Fibroblast of skin of left biceps (primary cell): ENCODE measurements at regions not wholly inside any gene's neighbourhood (a gene's known extent, or its start where the extent isn't known, plus 50 kb on each side); places are given as distances from the start of the nearest gene placed in this dataset.

ENCODE experiments used
- DNase-seq, 2 experiments: peaks; one replicate each; pipeline ENCODE4 v3.0.0-alpha.2; 2013; ENCODE audit warnings: low read depth in 2 of 2

- no peak for DNase-seq
Measured at GRCh38 chr3:105923140-105923539, 54.3 kb upstream of the CBLB start.

GRCh38 chr3:105927741-105928140 is 58.9 kb upstream of the CBLB start:
- DNase-seq: no peak

GRCh38 chr3:105930733-105931132 is 61.9 kb upstream of the CBLB start:
- DNase-seq: no peak

- no peak for DNase-seq
Measured at GRCh38 chr3:105931500-105931899, 62.7 kb upstream of the CBLB start.

GRCh38 chr3:105933871-105934270 is 65.1 kb upstream of the CBLB start:
- peak in 1 of 2 experiments; percentile 22 for DNase-seq

- DNase-seq: peak in 1 of 2 experiments; percentile 33
Measured at GRCh38 chr3:105938101-105938500, 69.3 kb upstream of the CBLB start.

GRCh38 chr3:105938806-105939205 is 70.0 kb upstream of the CBLB start:
- DNase-seq: no peak

GRCh38 chr3:105944276-105944675 is 75.5 kb upstream of the CBLB start:
- peak in 1 of 2 experiments; percentile 42 for DNase-seq

- no peak for DNase-seq
Measured at GRCh38 chr3:105944721-105945120, 75.9 kb upstream of the CBLB start.

- no peak for DNase-seq
Measured at GRCh38 chr3:105948101-105948500, 79.3 kb upstream of the CBLB start.

- DNase-seq: no peak
Measured at GRCh38 chr3:105950881-105951600, 82.2 kb upstream of the CBLB start.

- DNase-seq: no peak
Measured at GRCh38 chr3:105953831-105954230, 85.0 kb upstream of the CBLB start.

GRCh38 chr3:105956306-105956705 is 87.5 kb upstream of the CBLB start:
- no peak for DNase-seq

- DNase-seq: peak in 1 of 2 experiments; percentile 43
Measured at GRCh38 chr3:105957722-105958121, 88.9 kb upstream of the CBLB start.

GRCh38 chr3:105958237-105959000 is 89.6 kb upstream of the CBLB start:
- no peak for DNase-seq

GRCh38 chr3:105959851-105960250 is 91.0 kb upstream of the CBLB start:
- no peak for DNase-seq

- no peak for DNase-seq
Measured at GRCh38 chr3:105960381-105960780, 91.6 kb upstream of the CBLB start.

- DNase-seq: no peak
Measured at GRCh38 chr3:105963161-105963560, 94.3 kb upstream of the CBLB start.

GRCh38 chr3:105965384-105965783 is 96.6 kb upstream of the CBLB start:
- DNase-seq: peak; percentile 45 to 50

- DNase-seq: peak in 1 of 2 experiments; percentile 42
Measured at GRCh38 chr3:105967117-105967516, 98.3 kb upstream of the CBLB start.

- DNase-seq: peak; percentile 60 to 63
Measured at GRCh38 chr3:105970283-105970682, 101.5 kb upstream of the CBLB start.

- DNase-seq: no peak
Measured at GRCh38 chr3:105972069-105972468, 103.3 kb upstream of the CBLB start.

GRCh38 chr3:105974381-105974780 is 105.6 kb upstream of the CBLB start:
- DNase-seq: no peak
